ENCODE measurements at regions not wholly inside any gene's neighbourhood (a gene's known extent, or its start where the extent isn't known, plus 50 kb on each side); places are given as distances from the start of the nearest gene placed in this dataset.

- Mint-ChIP-seq H3K4me3 (no peak overlapping the region), H3K9me3 (peaks cover 10 to 28% (median 20%) of the 10 kb centered on the region in 3 donors), H3K27me3 (no peaks in the 10 kb centered on the region), H3K27ac (no peak overlapping the region), H3K4me1 (no peaks in the 10 kb centered on the region), H3K36me3 (no peaks in the 10 kb centered on the region)
- Histone ChIP-seq H3K9me3 (peaks cover 5% of the 10 kb centered on the region), H3K27ac (ENCODE audit: low read length) (no peak overlapping the region), H3K27me3 (replicated peaks in 1 of 2; ENCODE audit: control insufficient read depth in 2 of 2, extremely low read depth in 1 of 2, insufficient read depth in 2 of 2, low read length in 1 of 2) (no peaks in the 10 kb centered on the region), H3K36me3 (ENCODE audit: control insufficient read depth in 2 of 2, extremely low read depth in 1 of 2, insufficient read depth in 1 of 2, low read length in 1 of 2) (no peaks in the 10 kb centered on the region), H3K4me1 (ENCODE audit: control insufficient read depth in 1 of 2, extremely low read depth in 1 of 2, insufficient read depth in 2 of 2, low read length in 2 of 2) (no peaks in the 10 kb centered on the region), H3K4me3 (ENCODE audit: control insufficient read depth in 1 of 2, extremely low read depth in 1 of 2, low read length in 1 of 2) (no peak overlapping the region)
- DNase-seq (peak in 1 of 35 experiments; percentile 4), ATAC-seq (replicated peaks in 1 of 4) (no peak)
- ChIA-PET CTCF (no interaction called here), POLR2A (no interaction called here)
- WGBS (ENCODE audit: insufficient coverage) = 79% methylated on average over 5 of the region's 7 CpGs
Measured at GRCh38 chr7:126185959-126186580, 1066.7 kb downstream of the GRM8 start.

- DNase-seq (no peak), ATAC-seq (replicated peaks in 1 of 4) (no peak)
- POLR2A ChIA-PET = no interaction called here
- CTCF ChIA-PET = no interaction called here
- no peak overlapping the region for H3K27ac Mint-ChIP-seq
- Histone ChIP-seq H3K9me3 (peaks cover 5% of the 10 kb centered on the region), H3K4me3 (ENCODE audit: control insufficient read depth in 1 of 2, extremely low read depth in 1 of 2, low read length in 1 of 2) (no peak overlapping the region), H3K4me1 (ENCODE audit: control insufficient read depth in 1 of 2, extremely low read depth in 1 of 2, insufficient read depth in 2 of 2, low read length in 2 of 2) (no peaks in the 10 kb centered on the region), H3K27me3 (replicated peaks in 1 of 2; ENCODE audit: control insufficient read depth in 2 of 2, extremely low read depth in 1 of 2, insufficient read depth in 2 of 2, low read length in 1 of 2) (no peaks in the 10 kb centered on the region), H3K36me3 (ENCODE audit: control insufficient read depth in 2 of 2, extremely low read depth in 1 of 2, insufficient read depth in 1 of 2, low read length in 1 of 2) (no peaks in the 10 kb centered on the region), H3K27ac (ENCODE audit: low read length) (no peak overlapping the region)
- no peak overlapping the region for H3K4me3 Mint-ChIP-seq
- no peaks in the 10 kb centered on the region for H3K27me3 Mint-ChIP-seq
- peaks cover 16 to 28% (median 21%) of the 10 kb centered on the region in 3 donors for H3K9me3 Mint-ChIP-seq
- H3K36me3 Mint-ChIP-seq = no peaks in the 10 kb centered on the region
- H3K4me1 Mint-ChIP-seq = no peaks in the 10 kb centered on the region
Measured at GRCh38 chr7:126179916-126180315, 1072.8 kb downstream of the GRM8 start.

DNA sequence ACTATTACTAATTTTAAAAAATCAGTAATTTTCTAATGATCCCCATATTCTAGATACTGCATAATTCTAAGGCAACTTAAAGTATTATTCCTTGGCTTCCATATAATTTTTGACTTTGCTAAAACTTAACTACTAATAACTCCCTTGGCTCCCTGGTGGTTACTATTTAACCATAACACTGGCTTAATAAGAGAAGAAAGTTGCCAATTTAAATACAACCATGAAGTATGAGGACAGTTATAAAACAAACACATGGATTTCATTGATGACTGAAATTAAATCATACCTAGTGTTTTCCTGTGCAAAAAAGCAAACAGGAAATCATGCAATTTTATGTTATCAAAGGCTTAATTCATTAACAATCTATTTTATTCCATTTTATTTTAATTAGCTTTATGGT lies 1073.9 kb downstream of the GRM8 start:
- Histone ChIP-seq H3K36me3 (ENCODE audit: control insufficient read depth in 2 of 2, extremely low read depth in 1 of 2, insufficient read depth in 1 of 2, low read length in 1 of 2) (no peaks in the 10 kb centered on the region), H3K4me1 (ENCODE audit: control insufficient read depth in 1 of 2, extremely low read depth in 1 of 2, insufficient read depth in 2 of 2, low read length in 2 of 2) (no peaks in the 10 kb centered on the region), H3K27ac (ENCODE audit: low read length) (no peak overlapping the region), H3K9me3 (peaks cover 5% of the 10 kb centered on the region), H3K27me3 (replicated peaks in 1 of 2; ENCODE audit: control insufficient read depth in 2 of 2, extremely low read depth in 1 of 2, insufficient read depth in 2 of 2, low read length in 1 of 2) (no peaks in the 10 kb centered on the region), H3K4me3 (ENCODE audit: control insufficient read depth in 1 of 2, extremely low read depth in 1 of 2, low read length in 1 of 2) (no peak overlapping the region)
- H3K36me3 Mint-ChIP-seq = no peaks in the 10 kb centered on the region
- H3K27me3 Mint-ChIP-seq = no peaks in the 10 kb centered on the region
- H3K27ac Mint-ChIP-seq = no peak overlapping the region
- POLR2A ChIA-PET = no interaction called here
- no peak overlapping the region for H3K4me3 Mint-ChIP-seq
- peaks cover 12 to 37% (median 21%) of the 10 kb centered on the region in 3 donors for H3K9me3 Mint-ChIP-seq
- CTCF ChIA-PET = no interaction called here
- no peak for DNase-seq
- no peaks in the 10 kb centered on the region for H3K4me1 Mint-ChIP-seq
- ATAC-seq (replicated peaks in 1 of 4) = no peak

DNA sequence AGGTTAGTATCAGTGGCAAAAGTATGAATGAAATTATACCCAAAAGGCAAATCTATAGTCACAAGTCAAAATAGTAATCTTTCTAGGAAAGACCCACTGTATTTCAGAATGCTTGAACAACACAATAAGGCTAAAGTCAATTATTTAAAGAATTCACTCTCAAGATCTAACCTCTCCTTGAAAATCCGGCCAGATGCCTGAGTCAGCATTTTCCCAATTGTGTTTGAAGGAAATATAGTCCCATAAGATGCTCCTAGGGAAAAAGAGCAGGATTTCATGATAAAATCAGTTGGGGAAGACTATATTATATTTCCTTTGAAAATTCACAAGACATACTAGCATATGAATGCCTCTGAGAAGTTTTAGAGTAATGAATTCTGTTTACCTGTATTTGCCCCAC lies 1075.0 kb downstream of the GRM8 start:
- Histone ChIP-seq H3K4me1 (ENCODE audit: control insufficient read depth in 1 of 2, extremely low read depth in 1 of 2, insufficient read depth in 2 of 2, low read length in 2 of 2) (no peaks in the 10 kb centered on the region), H3K27me3 (replicated peaks in 1 of 2; ENCODE audit: control insufficient read depth in 2 of 2, extremely low read depth in 1 of 2, insufficient read depth in 2 of 2, low read length in 1 of 2) (no peaks in the 10 kb centered on the region), H3K9me3 (peaks cover 5% of the 10 kb centered on the region), H3K27ac (ENCODE audit: low read length) (no peak overlapping the region), H3K4me3 (ENCODE audit: control insufficient read depth in 1 of 2, extremely low read depth in 1 of 2, low read length in 1 of 2) (no peak overlapping the region), H3K36me3 (ENCODE audit: control insufficient read depth in 2 of 2, extremely low read depth in 1 of 2, insufficient read depth in 1 of 2, low read length in 1 of 2) (no peaks in the 10 kb centered on the region)
- ChIA-PET CTCF (no interaction called here), POLR2A (no interaction called here)
- Mint-ChIP-seq H3K4me3 (no peak overlapping the region), H3K9me3 (peaks cover 11 to 32% (median 15%) of the 10 kb centered on the region in 3 donors), H3K4me1 (no peaks in the 10 kb centered on the region), H3K36me3 (no peaks in the 10 kb centered on the region), H3K27ac (no peak overlapping the region), H3K27me3 (no peaks in the 10 kb centered on the region)
- ATAC-seq (replicated peaks in 1 of 4) (no peak), DNase-seq (no peak)
- WGBS (ENCODE audit: insufficient coverage) = no CpG with 5 or more reads among the region's 1 CpG

DNA sequence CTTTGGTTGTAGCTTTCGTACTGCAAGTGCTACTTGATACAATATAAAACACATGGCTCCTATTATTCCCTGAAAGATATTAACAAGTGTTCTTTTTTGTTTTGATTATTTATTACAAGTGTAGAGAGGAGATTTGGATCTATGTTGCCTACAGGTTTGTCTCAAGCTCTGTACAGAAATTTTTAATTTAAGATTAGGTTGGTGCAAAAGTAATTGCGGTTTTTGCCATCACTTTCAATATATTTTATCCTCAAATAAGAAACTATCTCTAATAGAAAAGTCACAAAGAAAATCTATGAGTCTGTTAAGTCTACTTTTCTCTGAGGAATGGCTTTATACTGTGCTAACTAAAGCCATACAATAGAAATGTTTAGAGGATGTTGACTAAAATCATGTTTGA lies 1086.1 kb downstream of the GRM8 start:
- Histone ChIP-seq H3K4me1 (ENCODE audit: control insufficient read depth in 1 of 2, extremely low read depth in 1 of 2, insufficient read depth in 2 of 2, low read length in 2 of 2) (no peaks in the 10 kb centered on the region), H3K27ac (ENCODE audit: low read length) (no peak overlapping the region), H3K27me3 (replicated peaks in 1 of 2; ENCODE audit: control insufficient read depth in 2 of 2, extremely low read depth in 1 of 2, insufficient read depth in 2 of 2, low read length in 1 of 2) (no peaks in the 10 kb centered on the region), H3K9me3 (no peaks in the 10 kb centered on the region), H3K36me3 (ENCODE audit: control insufficient read depth in 2 of 2, extremely low read depth in 1 of 2, insufficient read depth in 1 of 2, low read length in 1 of 2) (no peaks in the 10 kb centered on the region), H3K4me3 (ENCODE audit: control insufficient read depth in 1 of 2, extremely low read depth in 1 of 2, low read length in 1 of 2) (no peak overlapping the region)
- peaks cover 7 to 25% (median 12%) of the 10 kb centered on the region in 3 donors for H3K9me3 Mint-ChIP-seq
- ChIA-PET POLR2A (no interaction called here), CTCF (interaction anchor here in 1 of 2 donors (0.7 kb wide), 1 partner anchor 636 kb away, joined by 4 read pairs; no protein-coding TSS in a partner anchor)
- ATAC-seq (replicated peaks in 1 of 4) = no peak
- no peak overlapping the region for H3K27ac Mint-ChIP-seq
- DNase-seq = no peak
- no CpG with 5 or more reads among the region's 2 CpGs for WGBS (ENCODE audit: insufficient coverage)
- no peaks in the 10 kb centered on the region for H3K27me3 Mint-ChIP-seq
- H3K4me3 Mint-ChIP-seq = no peak overlapping the region
- H3K4me1 Mint-ChIP-seq = no peaks in the 10 kb centered on the region
- H3K36me3 Mint-ChIP-seq = no peaks in the 10 kb centered on the region

DNA sequence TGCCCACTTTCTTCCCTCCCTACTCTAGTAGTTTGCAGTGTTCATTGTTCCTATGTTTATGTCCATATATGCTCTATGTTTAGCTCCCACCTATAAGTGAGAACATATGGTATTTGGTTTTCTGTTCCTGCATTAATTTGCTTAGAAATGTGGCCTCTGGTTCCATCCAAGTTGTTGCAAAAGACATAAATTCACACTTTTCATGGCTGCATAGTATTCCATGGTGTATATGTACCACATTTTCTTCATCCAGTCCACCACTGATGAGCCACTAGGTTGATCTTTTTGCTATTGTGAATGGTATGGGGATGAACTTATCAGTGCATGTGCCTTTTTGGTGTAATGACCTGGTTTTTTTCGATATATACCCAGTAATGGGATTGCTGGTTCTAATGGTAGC lies 1089.1 kb downstream of the GRM8 start:
- Histone ChIP-seq H3K9me3 (no peaks in the 10 kb centered on the region), H3K27ac (ENCODE audit: low read length) (no peak overlapping the region), H3K27me3 (replicated peaks in 1 of 2; ENCODE audit: control insufficient read depth in 2 of 2, extremely low read depth in 1 of 2, insufficient read depth in 2 of 2, low read length in 1 of 2) (no peaks in the 10 kb centered on the region), H3K4me3 (ENCODE audit: control insufficient read depth in 1 of 2, extremely low read depth in 1 of 2, low read length in 1 of 2) (no peak overlapping the region), H3K4me1 (ENCODE audit: control insufficient read depth in 1 of 2, extremely low read depth in 1 of 2, insufficient read depth in 2 of 2, low read length in 2 of 2) (no peaks in the 10 kb centered on the region), H3K36me3 (ENCODE audit: control insufficient read depth in 2 of 2, extremely low read depth in 1 of 2, insufficient read depth in 1 of 2, low read length in 1 of 2) (no peaks in the 10 kb centered on the region)
- H3K27ac Mint-ChIP-seq = no peak overlapping the region
- peaks cover 8 to 30% (median 11%) of the 10 kb centered on the region in 3 donors for H3K9me3 Mint-ChIP-seq
- DNase-seq (no peak), ATAC-seq (replicated peaks in 1 of 4) (no peak)
- ChIA-PET CTCF (no interaction called here), POLR2A (no interaction called here)
- no peak overlapping the region for H3K4me3 Mint-ChIP-seq
- WGBS (ENCODE audit: insufficient coverage) = no CpG with 5 or more reads among the region's 1 CpG
- no peaks in the 10 kb centered on the region for H3K36me3 Mint-ChIP-seq
- H3K27me3 Mint-ChIP-seq = no peaks in the 10 kb centered on the region
- H3K4me1 Mint-ChIP-seq = no peaks in the 10 kb centered on the region

DNA sequence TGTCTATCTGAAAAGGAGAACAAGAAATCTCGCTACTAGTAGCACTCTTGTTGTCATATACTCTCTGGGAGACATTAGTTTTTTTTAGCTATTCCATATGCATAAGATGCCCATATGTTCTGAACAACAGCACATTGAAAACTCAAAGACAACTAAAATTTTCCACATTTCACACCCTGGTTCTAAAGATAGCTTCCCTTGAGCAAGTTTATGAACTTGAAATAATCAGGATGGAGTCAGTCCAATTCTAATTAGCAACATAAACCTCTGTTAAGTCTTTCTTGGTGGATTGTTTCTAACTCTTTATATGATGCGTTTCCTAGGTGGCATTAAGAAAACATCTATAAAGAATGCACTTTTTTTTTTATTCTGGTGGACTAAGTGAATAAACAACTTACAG lies 1095.3 kb downstream of the GRM8 start:
- WGBS (ENCODE audit: insufficient coverage) = 57% methylated on average over 1 of the region's 2 CpGs
- DNase-seq (no peak), ATAC-seq (replicated peaks in 1 of 4) (no peak)
- H3K36me3 Mint-ChIP-seq = no peaks in the 10 kb centered on the region
- H3K4me1 ChIP-seq (ENCODE audit: control insufficient read depth in 1 of 2, extremely low read depth in 1 of 2, insufficient read depth in 2 of 2, low read length in 2 of 2) = no peaks in the 10 kb centered on the region
- H3K4me3 ChIP-seq (ENCODE audit: control insufficient read depth in 1 of 2, extremely low read depth in 1 of 2, low read length in 1 of 2) = no peak overlapping the region
- H3K4me3 Mint-ChIP-seq = no peak overlapping the region
- no peak overlapping the region for H3K27ac Mint-ChIP-seq
- no peaks in the 10 kb centered on the region for H3K27me3 ChIP-seq (replicated peaks in 1 of 2; ENCODE audit: control insufficient read depth in 2 of 2, extremely low read depth in 1 of 2, insufficient read depth in 2 of 2, low read length in 1 of 2)
- H3K4me1 Mint-ChIP-seq = no peaks in the 10 kb centered on the region
- CTCF ChIA-PET = interaction anchor here in 1 of 2 donors (0.7 kb wide), 1 partner anchor 13 kb away, joined by 3 read pairs; no protein-coding TSS in a partner anchor
- peaks cover 0 to 21% (median 19%) of the 10 kb centered on the region in 3 donors for H3K9me3 Mint-ChIP-seq
- no peaks in the 10 kb centered on the region for H3K36me3 ChIP-seq (ENCODE audit: control insufficient read depth in 2 of 2, extremely low read depth in 1 of 2, insufficient read depth in 1 of 2, low read length in 1 of 2)
- H3K9me3 ChIP-seq = no peaks in the 10 kb centered on the region
- H3K27me3 Mint-ChIP-seq = no peaks in the 10 kb centered on the region
- H3K27ac ChIP-seq (ENCODE audit: low read length) = no peak overlapping the region
- POLR2A ChIA-PET = interaction anchor here in 1 of 2 donors (0.6 kb wide), 1 partner anchor 1386 kb away, joined by 3 read pairs; no protein-coding TSS in a partner anchor
